Left kidney (tissue), 1 donor: ENCODE measurements at regions not wholly inside any gene's neighbourhood (a gene's known extent, or its start where the extent isn't known, plus 50 kb on each side); places are given as distances from the start of the nearest gene placed in this dataset.
A peak's percentile ranks its signal among the peaks of the same experiment; 100 is the strongest.

Experiments
- DNase-seq: peaks from one replicate; pipeline ENCODE4 v3.0.0-alpha.2; 2013

DNA sequence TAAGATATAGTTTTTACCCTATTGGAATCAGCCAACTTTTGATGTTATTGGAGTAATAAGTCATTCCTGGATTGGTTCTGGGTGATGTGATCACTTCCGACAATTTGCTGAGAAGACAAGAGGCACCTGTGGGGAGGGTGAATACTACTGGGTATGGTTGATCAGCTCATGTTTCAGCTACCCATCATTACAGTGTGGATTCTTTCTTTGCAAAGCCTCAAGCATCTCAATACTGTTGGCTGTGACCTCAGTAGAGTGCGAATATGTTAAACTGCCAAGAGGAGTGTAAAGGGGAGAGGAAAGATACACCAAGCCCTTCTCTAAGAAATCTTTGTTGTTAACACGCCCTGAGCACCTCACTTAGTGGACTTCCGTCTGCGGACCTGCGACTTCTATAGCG, 317.7 kb downstream of the TDRD15 start:
- no peak for DNase-seq

- DNase-seq: no peak
These were observed 319.8 kb downstream of the TDRD15 start for GRCh38 chr2:21443494-21444105.

DNA sequence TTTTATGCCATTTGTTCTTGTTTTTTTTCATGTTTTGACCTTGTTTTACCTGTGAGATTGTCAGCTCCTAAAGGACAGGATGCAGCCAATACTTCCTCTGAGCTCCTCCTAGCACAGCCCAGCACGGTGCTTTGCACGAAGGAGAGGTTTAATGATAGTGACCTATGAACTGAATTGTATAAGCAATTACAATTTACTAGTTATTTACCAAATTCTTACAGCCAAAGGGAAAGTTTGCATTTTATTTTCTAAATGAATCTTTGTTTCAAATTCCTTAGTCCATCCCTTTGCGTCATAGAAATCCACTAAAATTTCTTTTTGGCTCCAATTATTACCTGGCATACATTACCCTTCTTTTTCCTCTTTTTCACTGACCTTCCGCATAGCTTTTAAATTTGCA, 326.1 kb downstream of the TDRD15 start:
- DNase-seq: no peak

- no peak for DNase-seq
These were observed 327.6 kb downstream of the TDRD15 start for GRCh38 chr2:21451403-21451802.

DNA sequence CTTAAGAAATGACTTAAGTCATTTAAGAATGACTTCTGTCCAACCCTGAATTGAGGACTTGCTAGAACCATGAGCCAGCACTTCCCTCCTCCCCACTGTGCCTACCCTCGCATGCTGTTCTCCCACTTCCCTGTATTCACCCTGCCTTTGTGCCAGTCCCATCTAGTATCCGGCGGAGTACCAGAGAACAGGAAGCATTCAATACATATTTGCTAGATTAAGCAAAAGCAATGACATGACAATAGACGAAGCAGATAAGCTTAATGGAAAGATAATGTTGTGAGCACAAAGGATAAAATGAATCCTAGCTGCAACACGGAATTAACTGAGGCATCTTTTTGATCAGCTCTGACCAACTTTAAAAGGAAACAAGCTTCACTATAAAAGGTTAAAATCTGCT, 328.5 kb downstream of the TDRD15 start:
- no peak for DNase-seq

DNA sequence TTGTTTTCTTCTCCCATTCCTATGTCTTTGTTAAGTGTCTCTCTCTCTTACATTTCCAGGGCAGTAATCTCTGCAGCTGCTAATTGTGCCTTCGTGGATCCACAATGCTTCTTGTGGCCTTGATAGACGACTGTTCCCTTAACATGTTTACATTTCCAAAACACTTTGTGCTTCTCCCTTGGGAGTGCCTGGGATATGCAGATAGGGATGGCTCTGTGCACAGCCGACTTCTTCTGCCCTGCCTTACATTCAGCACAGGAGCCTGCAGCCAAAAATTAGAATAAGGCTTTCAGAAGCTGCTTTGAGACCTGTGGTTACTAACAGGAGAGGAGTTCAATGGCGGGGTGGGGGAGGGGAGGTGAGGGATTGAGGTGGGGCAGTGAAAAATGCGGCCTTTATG, 328.9 kb downstream of the TDRD15 start:
- no peak for DNase-seq

GRCh38 chr2:21453723-21454450, 330.1 kb downstream of the TDRD15 start:
- no peak for DNase-seq

DNA sequence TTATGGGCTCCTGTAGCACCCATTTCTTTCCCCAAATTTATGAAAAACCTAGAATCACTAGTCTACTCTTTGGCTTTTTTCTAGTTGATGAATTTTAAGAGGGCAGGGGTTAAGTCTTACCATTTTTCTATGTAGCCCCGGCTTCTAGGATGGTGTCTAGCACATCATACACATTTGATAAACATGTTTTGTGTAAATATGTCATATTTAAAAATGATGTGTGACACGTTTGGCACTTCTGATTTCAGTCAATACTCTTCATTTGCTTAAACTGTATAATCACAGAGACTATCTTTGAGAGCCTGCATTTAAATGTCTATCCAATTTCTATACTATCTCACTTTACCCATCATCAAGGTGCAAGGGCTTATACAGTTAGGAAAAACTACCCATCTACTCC, 331.1 kb downstream of the TDRD15 start:
- no peak for DNase-seq

DNA sequence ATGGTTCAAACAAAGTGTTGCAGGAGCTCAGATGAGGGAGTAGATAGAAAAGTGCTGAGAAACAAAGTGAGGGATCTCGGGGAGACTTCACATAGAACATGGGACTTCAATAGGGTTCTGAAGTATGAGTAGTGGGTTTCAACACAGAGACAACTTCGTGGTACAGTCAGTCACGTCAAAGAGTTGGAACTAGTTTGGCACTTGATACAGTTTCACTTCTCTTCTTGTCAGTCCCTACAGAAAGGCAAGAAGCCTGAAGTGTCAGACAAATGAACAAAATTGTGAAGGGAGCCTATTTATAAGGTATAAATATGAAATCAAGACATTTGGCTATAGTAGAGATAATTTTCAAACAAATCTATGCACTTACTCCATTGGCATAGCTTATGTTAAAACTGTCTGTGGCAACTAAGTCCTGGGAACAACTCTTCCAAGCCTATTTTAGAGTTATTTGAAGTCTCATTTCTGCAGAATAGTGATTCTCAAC, 338.0 kb downstream of the TDRD15 start:
- no peak for DNase-seq

GRCh38 chr2:21466341-21466927, 342.7 kb downstream of the TDRD15 start:
- DNase-seq: peak; percentile 8

DNA sequence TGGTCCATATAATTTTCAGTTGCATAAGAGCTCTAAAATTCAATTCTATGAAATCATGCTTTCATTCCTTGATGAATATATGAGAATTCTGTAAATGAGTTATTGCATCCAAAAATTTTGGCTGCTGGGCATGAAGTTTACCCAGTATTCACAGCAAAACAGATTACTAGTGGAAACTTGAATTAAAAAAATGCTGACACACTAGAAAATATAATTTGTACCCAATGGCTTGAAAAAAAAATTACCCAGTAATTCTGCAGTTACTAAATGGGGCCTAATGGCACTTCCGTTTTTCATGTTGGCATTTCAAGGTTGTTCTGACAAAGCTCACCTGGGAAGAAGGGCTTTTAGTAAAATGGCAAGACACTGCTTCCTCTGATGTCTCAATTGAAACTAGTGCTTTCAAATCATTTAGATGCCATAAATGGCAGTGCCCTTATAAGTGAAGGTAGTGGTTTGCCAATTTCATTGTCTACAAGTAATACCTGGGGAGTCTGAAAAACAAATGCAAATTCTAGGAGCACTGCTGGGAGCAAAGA, 343.6 kb downstream of the TDRD15 start:
- no peak for DNase-seq

- no peak for DNase-seq
These were observed 344.1 kb downstream of the TDRD15 start for GRCh38 chr2:21467910-21468309.

- DNase-seq: no peak
These were observed 344.9 kb downstream of the TDRD15 start for GRCh38 chr2:21468624-21469023.

- no peak for DNase-seq
These were observed 345.4 kb downstream of the TDRD15 start for GRCh38 chr2:21469158-21469557.

DNA sequence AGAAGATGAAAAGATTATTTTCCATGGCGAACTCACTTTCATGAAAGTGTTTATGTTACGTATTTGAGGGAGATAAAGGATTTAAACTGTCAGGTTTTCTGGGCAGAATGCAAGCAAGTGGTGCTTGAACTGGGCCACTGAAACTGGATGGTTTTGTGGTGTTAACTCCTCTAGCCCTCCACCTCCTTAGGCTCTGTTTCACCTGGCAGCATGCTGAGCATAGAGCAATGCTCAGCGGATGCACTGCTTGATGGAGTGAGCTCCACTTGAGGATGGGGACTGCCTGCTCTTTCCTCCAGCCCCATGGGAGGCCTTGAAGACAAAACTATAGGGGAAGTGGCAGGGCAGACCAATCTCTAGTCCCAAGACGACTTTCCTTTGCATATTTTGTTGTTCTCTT, 345.8 kb downstream of the TDRD15 start:
- no peak for DNase-seq

GRCh38 chr2:21480162-21480561, 356.4 kb downstream of the TDRD15 start:
- DNase-seq: no peak

- no peak for DNase-seq
These were observed 360.9 kb downstream of the TDRD15 start for GRCh38 chr2:21484643-21485042.

GRCh38 chr2:21486445-21486844, 362.7 kb downstream of the TDRD15 start:
- no peak for DNase-seq

DNA sequence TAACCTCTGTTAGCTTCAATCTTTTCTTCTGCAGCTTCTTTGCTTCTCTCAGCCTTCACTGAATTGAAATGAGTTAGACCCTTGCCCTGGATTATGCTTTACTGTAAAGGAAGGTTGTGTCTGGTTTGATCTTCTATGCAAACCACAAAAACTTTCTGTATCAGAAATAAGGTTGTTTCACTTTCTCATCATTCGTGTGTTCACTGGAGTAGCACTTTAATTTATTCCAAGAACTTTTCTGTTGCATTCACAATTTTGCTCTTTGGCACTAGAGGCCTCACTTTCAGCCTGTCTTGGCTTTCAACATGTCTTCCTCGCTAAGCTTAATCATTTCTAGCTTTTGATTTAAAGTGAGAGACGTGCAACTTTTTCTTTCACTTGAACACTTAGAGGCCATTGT, 365.3 kb downstream of the TDRD15 start:
- DNase-seq: no peak

DNA sequence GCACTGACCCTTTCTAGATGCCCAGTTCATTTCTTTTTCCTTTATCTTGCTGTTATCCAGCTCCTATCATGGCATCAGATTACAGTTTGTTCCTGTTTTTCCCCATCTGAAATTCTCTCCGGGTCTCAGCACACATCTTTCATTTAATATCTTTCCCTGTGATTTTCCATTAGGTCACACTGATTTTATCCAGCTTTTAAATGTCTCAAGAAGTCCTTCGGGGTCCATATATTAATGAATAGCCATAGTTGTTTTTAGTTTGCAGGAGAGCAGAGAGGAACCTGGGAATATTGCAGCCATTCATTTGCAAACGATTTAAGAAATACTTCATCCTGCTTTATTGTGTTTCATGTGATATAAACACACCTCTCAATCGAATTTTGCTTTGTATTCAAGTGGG, 374.2 kb downstream of the TDRD15 start:
- no peak for DNase-seq

DNA sequence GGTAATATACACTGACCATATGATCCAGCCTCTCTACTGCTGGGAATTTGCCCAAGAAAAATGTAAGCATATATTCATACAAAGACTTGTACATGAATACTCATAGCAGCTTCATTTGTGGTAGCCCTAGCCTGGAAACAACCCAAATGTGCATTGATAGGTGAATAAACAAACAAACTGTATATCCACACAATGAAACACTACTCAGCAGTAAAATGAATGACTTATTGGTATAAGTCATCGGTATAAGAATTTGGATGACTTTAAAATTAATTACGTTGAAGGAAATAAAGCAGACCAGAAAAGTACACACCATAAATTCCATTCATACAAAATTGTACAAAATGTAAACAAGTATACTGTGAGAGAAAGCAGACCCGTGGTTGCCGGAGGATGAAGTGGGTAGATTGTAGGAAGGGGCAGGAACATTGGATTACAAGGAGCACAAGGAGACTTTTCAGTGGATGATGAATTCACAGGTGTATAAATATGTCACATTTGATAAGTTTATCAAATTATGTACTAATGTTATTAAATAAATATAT, 376.7 kb downstream of the TDRD15 start:
- DNase-seq: no peak

GRCh38 chr2:21501376-21502027, 377.7 kb downstream of the TDRD15 start:
- DNase-seq: no peak

DNA sequence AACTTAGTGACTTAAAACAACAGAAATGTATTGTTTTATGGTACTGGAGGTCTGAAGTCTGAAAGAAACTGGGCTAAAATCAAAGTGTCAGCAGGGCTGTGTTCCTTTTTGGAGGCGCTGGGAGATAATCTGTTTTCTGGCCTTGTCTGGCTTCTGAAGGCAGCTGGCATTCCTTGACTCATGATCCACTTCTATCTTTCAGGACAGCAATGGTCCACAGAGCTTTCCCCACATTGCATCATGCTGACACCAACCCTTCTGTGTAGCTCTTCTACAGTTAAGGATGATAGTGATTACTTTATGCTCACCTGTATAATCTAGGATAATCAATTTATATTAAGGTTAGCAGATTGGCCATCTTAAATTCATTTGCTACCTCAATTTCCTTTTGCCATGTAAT, 392.1 kb downstream of the TDRD15 start:
- DNase-seq: no peak
